OCI-LY7 (cell line): ENCODE measurements at regions not wholly inside any gene's neighbourhood (a gene's known extent, or its start where the extent isn't known, plus 50 kb on each side); places are given as distances from the start of the nearest gene placed in this dataset.

Experiments used
- CTCF ChIP-seq: fragments of 200-600 bp; sonication (generic); conservative IDR thresholded peaks from 2 replicates; pipeline ENCODE4 v1.5.1; 2014; ENCODE audit warnings: mild to moderate bottlenecking, antibody characterized with exemption, low read length, moderate library complexity, mixed read lengths
- EZH2phosphoT487 ChIP-seq: fragments of 200-600 bp; sonication (generic); IDR thresholded peaks from 2 replicates; pipeline ENCODE4 v1.6.1; 2018; ENCODE audit warnings: low read depth, borderline replicate concordance, mild to moderate bottlenecking, mixed run types, antibody characterized with exemption, low read length, moderate library complexity, mixed read lengths

- TF ChIP-seq EZH2phosphoT487 (no peak), CTCF (0 out of 2 replicates have a peak, but pooled peaks have one; percentile 15)
These were observed 126.0 kb upstream of the CIBAR2 start for GRCh38 chr16:85238233-85238647.
